ENCODE measurements at regions not wholly inside any gene's neighbourhood (a gene's known extent, or its start where the extent isn't known, plus 50 kb on each side); places are given as distances from the start of the nearest gene placed in this dataset.
"Not testable (repeated sequence)": the region's sequence is repeated elsewhere in the genome, so short reads cannot be mapped to it uniquely, and the experiment has no call there.

DNA sequence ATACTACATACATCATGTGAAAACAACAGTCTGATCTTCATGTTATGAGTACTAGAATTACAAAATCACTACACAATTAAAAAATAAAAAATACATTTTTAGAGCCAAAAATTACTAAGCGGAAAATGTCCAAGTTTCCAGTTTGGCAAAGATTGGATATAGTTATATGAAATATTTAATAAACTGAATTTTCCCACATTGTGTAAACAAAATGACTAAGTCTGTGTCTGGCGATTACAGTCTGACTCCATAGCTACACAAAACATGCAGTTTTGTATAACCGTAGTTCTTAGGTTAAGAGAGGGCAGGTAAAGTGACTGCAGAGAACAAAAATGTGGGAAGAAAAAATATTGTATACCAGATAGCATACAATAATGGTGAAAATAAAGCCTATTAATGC, 59.2 kb upstream of the TMEM47 start:
- DNase-seq = no peak

DNA sequence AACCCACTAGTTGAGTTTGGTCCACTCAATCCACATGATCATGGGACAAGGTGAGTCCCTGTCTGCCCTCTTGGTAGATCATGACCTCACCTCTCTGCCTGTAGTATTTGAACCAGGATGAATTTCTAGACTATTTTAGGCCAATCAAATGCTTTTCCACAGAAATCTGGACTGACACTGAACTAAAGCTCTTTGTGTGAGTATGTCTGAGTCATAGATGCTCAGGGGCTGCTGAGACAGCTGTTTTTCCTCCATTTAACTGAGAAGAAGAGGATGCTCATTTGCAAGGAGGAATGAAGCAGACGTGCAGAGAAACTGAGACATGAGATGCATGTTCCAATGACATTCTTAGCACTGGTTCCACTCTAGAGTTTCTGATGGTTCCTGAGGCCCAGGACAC, 77.3 kb upstream of the TMEM47 start:
- no peak for DNase-seq

- no peak for DNase-seq
Measured at GRCh38 chrX:34744521-34744920, 87.4 kb upstream of the TMEM47 start.

DNA sequence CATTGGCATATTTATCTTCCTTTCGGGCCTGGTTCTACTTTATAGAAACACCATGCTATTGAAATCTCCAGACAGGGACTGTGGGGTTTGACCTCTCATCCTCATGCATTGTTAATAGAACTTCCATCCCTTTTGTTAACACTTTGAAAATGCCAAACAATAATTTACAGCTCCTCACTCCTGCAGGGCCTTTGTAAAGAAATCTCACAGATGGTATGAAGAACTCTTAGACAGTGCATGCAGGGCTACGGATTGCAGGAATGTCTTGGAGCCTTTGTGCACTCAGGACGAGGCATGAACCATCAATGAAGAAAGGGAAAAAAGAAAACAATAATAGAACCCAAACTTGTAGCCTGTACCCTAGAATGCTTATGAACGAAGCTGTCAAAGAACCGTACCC, 92.8 kb upstream of the TMEM47 start:
- DNase-seq = no peak

DNA sequence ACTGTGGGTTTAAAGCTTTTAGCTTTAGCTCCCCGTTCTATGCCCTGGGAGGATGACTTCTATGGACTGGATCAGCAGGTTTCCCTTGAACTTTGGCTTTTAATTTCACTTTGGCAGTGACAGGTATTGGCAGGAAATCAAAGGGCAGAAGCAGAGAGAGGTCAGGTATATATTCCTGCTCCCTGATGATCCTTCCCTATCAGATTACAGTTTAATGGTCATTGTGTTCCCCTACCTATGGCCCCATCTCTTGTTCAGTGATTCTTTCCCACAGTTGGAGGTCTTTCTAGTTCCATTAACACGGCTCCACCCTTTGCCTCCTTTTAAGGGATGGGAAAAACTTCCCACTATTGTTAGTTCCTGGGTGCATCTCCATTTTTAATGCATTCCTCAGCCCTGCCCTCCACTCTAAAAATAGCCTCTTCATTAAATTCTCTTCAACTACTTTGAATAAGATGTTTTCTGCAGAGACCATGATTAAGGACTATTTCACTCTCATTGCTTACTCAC, 107.8 kb upstream of the TMEM47 start:
- DNase-seq = no peak

GRCh38 chrX:34768290-34768689, 111.2 kb upstream of the TMEM47 start:
- DNase-seq = no peak

- DNase-seq = no peak
Measured at GRCh38 chrX:34770511-34770910, 113.4 kb upstream of the TMEM47 start.

DNA sequence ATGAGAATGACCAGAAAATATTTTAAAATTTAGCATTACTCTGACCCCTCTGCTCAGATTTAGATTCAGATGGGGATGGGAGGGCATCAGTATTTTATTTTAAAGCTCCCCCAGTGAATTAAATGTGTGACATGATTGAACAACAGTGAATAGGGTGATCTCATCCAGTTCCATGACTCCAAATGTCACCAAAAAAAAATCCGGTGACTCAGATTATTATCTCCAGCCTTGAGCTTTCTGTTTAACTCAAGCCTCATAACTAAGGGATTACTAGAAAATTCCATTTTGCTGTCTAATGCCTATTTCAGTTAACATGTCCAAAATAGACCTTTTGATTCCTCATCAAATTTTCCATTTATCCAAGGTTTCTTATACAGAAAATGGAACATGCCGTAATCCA, 121.8 kb upstream of the TMEM47 start:
- DNase-seq = no peak

GRCh38 chrX:34790026-34790425, 132.9 kb upstream of the TMEM47 start:
- no peak for DNase-seq

GRCh38 chrX:34805951-34806350, 136.6 kb upstream of the FAM47B start:
- no peak for DNase-seq

GRCh38 chrX:34809096-34809495, 133.5 kb upstream of the FAM47B start:
- no peak for DNase-seq

DNA sequence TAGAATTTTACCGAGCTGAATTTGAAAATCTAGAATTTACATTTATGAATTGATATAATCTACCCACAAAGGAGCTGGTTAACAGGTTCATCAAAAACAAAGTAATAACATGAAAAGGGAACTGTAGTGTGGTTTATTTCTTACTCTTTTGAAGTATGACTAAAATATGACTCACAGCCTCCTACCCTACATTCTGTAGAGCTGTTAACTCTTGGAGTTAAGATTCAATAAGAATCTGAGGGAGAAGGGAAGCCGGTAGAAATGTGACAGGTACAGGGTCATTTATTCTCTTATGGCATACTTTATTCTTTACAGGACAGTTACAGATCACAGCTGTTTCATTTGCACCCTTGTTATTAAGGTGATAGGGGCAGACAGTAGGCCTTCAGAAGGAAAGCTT, 132.2 kb upstream of the FAM47B start:
- DNase-seq = no peak

DNA sequence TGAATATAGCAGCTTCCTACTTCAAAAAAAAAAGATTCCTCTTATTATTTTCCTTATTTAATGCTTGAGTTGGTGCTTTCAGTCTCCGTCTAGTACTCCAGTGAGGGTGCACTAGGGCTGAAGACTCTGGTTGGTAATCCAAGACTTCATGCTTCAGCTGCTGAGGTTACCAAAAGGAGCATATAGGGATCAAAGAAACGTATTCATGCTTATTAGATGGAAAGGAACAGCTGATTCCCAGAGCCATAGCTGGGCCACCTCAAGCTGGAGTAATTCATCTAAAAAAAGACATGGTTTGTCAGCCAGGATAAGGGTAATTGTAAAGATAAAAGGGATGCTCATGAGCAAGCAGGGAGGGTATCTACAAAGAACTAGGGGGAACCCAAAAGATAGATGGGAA, 131.7 kb upstream of the FAM47B start:
- DNase-seq = peak; percentile 22

GRCh38 chrX:34813618-34814017, 129.0 kb upstream of the FAM47B start:
- DNase-seq = no peak

DNA sequence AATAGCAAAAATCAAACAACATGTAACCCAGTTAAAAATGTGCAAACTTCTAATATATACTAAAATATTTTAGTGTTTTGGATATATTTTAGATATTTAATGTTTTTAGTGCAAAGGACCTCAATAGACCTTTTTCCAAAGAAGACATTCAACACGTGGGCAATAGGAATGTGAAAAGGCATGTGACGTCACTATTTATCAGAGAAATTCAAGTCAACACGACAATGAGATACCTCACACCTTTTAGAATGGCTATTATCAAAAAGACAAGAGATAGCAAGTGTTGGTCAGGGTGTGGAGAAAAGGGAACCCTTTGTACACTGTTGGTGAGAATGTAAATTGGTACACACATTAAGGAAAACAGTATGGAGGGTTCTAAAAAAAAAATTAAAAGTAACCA, 115.6 kb upstream of the FAM47B start:
- DNase-seq = no peak

- no peak for DNase-seq
Measured at GRCh38 chrX:34839451-34839850, 103.1 kb upstream of the FAM47B start.

- DNase-seq = not testable (repeated sequence)
Measured at GRCh38 chrX:34841205-34841604, 101.4 kb upstream of the FAM47B start.

DNA sequence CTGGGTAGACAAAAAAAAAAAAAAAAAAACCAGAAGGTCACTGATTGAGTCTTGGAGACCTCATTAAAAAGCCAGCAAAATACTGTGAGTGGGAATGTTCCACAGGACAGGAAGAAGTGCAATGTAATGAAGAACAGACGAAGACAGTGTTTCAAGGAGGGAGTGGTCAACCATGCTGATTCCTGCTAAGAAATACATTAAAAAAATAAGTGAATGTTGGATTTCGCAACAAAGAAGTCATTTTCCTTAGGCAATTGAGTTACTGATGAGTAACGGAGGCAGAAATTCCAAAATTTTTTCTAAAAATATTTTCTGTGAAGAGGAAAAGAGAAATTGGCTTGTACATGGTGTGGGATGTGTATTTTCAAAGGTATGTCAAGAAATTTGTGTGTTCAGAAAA, 94.3 kb upstream of the FAM47B start:
- no peak for DNase-seq

DNA sequence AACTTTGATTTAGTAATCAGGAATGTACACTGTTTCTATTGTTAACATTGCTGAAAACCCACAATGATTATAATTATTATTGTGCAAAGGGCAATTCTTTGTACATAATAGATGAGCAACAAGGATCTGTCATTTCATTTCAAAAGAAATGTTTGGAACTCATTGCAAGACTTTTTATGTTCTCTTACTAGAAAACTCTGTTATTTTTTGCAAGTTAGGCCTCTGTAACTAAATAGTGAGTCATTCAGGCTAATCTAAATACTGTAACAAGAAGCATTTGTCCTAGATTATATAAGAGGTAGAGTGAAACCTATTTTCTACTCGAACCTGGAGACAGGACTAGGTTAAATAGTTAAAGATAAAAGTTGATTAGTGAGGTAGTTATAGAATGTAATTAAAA, 93.2 kb upstream of the FAM47B start:
- no peak for DNase-seq

DNA sequence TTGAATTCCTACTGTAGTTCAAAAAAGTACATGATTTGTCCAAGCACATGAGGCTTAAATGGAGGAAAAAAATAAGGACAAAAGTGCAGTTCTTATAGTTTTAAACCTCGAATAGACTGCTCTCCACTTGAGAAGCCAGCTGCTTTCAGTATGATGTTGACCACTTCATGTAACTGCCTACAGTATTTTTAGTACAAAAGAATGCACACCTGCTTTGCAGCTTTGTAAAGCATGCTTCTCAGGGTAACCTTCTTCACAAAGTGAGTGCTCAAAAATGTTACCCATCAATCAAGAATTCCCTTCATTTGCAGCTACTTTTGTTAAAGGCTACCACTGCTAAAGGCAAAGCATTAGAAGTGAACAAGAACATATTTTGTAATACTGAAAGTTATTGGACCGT, 83.4 kb upstream of the FAM47B start:
- no peak for DNase-seq

- no peak for DNase-seq
Measured at GRCh38 chrX:34863906-34864305, 78.7 kb upstream of the FAM47B start.

DNA sequence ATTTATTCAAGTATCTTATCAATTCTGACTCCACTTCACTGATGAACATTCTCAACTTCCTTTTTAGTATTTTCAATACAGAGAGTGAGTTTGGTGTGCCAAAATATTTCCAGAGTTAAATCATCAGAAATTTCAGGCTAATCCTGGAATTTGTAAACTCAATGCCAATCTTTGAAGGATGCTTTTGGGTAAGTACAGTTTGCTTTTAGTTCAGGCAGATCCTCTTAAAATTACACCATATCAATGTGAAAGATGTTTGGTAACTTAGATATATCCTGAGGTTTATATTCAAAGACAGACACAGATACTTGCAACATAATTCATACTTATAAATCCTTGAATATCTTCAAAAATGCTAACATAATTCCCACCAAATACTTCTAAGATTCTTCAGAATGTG, 76.0 kb upstream of the FAM47B start:
- DNase-seq = no peak

- DNase-seq = no peak
Measured at GRCh38 chrX:34868633-34869032, 74.0 kb upstream of the FAM47B start.

GRCh38 chrX:34873500-34874225, 68.9 kb upstream of the FAM47B start:
- DNase-seq = no peak

DNA sequence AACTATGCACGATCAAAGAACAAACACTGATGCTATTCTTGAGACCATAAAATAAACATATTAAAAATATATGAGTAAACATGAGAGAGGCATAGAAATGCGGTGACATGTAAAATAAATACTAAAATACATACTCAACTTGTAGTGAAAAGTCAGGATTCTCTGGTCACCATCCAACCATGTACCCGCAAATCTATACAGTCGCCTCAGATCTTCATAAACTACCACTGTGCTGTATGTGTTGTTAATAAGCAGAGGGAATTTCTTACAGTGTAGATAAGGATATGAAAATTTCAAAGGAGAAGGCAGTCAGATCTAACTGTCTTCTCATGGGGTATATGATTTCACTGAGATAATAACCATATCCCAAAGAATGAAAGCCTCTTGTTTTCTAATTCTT, 67.8 kb upstream of the FAM47B start:
- no peak for DNase-seq
